HUES48 (cell line): ENCODE measurements at regions not wholly inside any gene's neighbourhood (a gene's known extent, or its start where the extent isn't known, plus 50 kb on each side); places are given as distances from the start of the nearest gene placed in this dataset.

ENCODE experiments used
- H3K27ac ChIP-seq: one replicate; pipeline ENCODE4 v1.7.0; 2013; ENCODE audit warnings: low read depth, low read length, inconsistent platforms
- H3K27me3 ChIP-seq: 2 replicates; pipeline ENCODE4 v1.6.1; 2013; ENCODE audit warnings: mild to moderate bottlenecking, low read length; ENCODE audit not compliant: control insufficient read depth, insufficient read depth
- H3K36me3 ChIP-seq: 2 replicates; pipeline ENCODE4 v1.6.1; 2013; ENCODE audit warnings: low read length; ENCODE audit not compliant: control insufficient read depth, insufficient read depth
- H3K4me1 ChIP-seq: 2 replicates; pipeline ENCODE4 v1.6.1; 2013; ENCODE audit warnings: mild to moderate bottlenecking, low read length; ENCODE audit not compliant: control insufficient read depth, insufficient read depth
- H3K4me3 ChIP-seq: 2 replicates; pipeline ENCODE4 v1.5.1; 2013; ENCODE audit warnings: mild to moderate bottlenecking, low read depth, low read length
- H3K9ac ChIP-seq: 2 replicates; pipeline ENCODE4 v1.6.1; 2013; ENCODE audit warnings: mild to moderate bottlenecking, low read depth, low read length, moderate library complexity
- H3K9me3 ChIP-seq: 2 replicates; pipeline ENCODE4 v1.6.1; 2013; ENCODE audit warnings: low read length; ENCODE audit not compliant: control insufficient read depth, insufficient read depth

DNA sequence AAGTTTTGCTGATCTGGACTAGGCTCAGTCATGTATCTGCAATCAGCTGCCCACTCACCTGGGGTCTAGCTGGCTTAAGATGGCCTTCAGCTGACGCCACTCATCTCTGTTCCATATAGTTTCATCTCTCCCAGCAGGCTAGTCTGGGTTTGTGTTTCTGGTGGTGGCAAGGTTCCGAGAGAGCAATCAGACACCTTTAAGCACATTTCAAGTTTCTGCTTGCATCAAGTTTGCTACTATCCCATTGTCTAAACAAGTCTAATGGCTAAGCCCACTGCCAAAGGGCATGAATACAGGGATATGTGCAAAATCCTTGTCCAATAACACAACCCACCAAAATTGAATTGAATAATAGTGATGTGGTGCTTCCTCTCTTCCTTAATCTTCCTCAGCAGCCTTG lies 251.7 kb downstream of the PIK3R1 start:
- H3K9me3 ChIP-seq: peaks cover 2% of the 10 kb centered on the region; the same call in 1 of the 2 replicates
- H3K9ac ChIP-seq: no peak overlapping the region
- H3K36me3 ChIP-seq: no peaks in the 10 kb centered on the region
- H3K4me3 ChIP-seq: no peak overlapping the region
- no peak overlapping the region for H3K27ac ChIP-seq
- no peaks in the 10 kb centered on the region for H3K27me3 ChIP-seq
- no peaks in the 10 kb centered on the region for H3K4me1 ChIP-seq

DNA sequence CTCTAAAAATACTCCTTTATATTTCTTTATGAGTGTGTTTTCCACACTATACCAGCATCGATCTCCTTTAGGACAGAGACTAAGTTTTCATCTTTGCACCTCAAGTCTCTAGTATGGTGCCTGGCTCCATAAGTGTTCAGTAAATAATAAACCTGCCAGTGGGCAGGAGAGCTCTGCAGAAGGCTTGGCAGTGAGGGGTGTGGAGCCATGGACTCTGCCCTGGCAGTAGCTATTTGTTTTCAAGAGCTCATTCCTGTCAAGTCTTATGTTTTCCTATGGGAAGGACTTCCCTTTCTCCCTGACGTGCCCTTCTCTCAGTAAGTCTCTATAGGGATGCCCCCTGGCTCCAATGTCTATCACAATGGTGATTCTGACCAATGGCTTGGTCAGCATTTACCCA lies 252.2 kb downstream of the PIK3R1 start:
- peaks cover 2% of the 10 kb centered on the region; the same call in 1 of the 2 replicates for H3K9me3 ChIP-seq
- no peaks in the 10 kb centered on the region for H3K4me1 ChIP-seq
- H3K36me3 ChIP-seq: no peaks in the 10 kb centered on the region
- no peaks in the 10 kb centered on the region for H3K27me3 ChIP-seq
- no peak overlapping the region for H3K4me3 ChIP-seq
- H3K9ac ChIP-seq: no peak overlapping the region
- no peak overlapping the region for H3K27ac ChIP-seq

DNA sequence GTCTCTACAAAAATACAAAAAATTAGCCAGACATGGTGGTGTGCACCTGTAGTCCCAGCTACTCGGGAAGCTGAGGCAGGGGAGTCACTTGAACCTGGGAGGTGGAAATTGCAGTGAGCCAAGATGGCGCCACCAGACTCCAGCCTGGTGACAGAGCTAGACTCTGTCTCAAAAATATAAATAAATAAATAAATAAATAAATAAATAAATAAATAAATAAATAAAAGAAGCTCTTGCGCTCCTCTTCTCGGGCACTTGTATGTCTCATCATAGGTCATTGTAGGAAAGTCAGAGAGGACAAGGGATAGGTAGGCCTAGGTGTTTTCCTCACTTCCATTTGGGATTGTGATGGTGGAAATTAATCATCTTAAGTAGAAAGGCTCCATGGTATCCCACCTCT lies 252.8 kb downstream of the PIK3R1 start:
- H3K27me3 ChIP-seq: no peaks in the 10 kb centered on the region
- H3K4me1 ChIP-seq: no peaks in the 10 kb centered on the region
- H3K27ac ChIP-seq: no peak overlapping the region
- H3K9me3 ChIP-seq: peaks cover 2% of the 10 kb centered on the region; the same call in 1 of the 2 replicates
- H3K36me3 ChIP-seq: no peaks in the 10 kb centered on the region
- no peak overlapping the region for H3K9ac ChIP-seq
- H3K4me3 ChIP-seq: no peak overlapping the region

DNA sequence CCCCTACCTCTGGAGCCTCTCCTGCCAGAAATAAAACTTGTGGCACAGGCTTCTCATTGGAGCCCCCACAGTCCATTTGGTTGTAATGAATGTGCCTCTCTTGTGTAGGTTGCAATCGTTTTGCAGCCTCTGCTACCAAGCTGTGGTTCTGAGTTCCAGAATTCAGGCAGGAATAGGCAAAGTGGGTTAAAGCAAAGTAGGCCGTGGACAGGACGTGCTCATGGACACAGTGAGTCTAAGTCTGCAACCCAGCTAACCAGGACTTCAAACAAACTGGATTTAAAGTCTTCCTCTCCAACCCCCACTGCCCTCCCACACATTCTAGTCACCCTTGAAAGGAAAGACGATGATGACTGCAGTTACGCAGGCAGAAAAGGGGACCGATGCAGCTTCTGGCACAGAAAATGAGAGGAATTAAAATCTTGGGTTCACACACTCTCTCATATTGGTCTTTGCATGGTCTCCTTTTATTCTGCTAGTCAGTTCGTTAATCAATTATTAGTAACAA lies 260.0 kb downstream of the PIK3R1 start:
- no peaks in the 10 kb centered on the region for H3K36me3 ChIP-seq
- H3K27ac ChIP-seq: no peak overlapping the region
- H3K4me3 ChIP-seq: no peak overlapping the region

DNA sequence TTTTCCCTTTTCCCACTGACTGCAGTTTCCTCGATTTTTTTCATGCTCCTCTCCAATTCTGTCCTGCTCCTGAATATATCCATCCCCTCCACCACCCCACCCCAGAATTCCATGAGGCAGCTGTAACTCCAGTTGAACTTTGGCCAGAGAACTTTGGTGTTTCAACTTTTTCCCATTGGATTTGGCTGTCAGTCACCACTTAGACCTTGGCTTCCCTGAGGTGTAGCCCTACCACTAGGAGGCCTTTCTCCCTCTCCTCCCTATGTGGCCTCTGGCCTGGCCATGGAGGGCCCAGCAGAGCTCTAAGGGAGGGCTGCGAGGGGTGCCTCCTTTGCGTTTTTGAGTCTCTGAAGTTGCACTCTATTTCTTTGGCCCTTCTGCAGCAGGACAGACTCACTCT lies 261.3 kb downstream of the PIK3R1 start:
- H3K27me3 ChIP-seq: no peaks in the 10 kb centered on the region

More for the DNA sequence above, 260.0 kb downstream of the PIK3R1 start:
- H3K4me1 ChIP-seq: no peaks in the 10 kb centered on the region
- no peaks in the 10 kb centered on the region for H3K27me3 ChIP-seq
- H3K9ac ChIP-seq: no peak overlapping the region
- H3K9me3 ChIP-seq: no peaks in the 10 kb centered on the region

DNA sequence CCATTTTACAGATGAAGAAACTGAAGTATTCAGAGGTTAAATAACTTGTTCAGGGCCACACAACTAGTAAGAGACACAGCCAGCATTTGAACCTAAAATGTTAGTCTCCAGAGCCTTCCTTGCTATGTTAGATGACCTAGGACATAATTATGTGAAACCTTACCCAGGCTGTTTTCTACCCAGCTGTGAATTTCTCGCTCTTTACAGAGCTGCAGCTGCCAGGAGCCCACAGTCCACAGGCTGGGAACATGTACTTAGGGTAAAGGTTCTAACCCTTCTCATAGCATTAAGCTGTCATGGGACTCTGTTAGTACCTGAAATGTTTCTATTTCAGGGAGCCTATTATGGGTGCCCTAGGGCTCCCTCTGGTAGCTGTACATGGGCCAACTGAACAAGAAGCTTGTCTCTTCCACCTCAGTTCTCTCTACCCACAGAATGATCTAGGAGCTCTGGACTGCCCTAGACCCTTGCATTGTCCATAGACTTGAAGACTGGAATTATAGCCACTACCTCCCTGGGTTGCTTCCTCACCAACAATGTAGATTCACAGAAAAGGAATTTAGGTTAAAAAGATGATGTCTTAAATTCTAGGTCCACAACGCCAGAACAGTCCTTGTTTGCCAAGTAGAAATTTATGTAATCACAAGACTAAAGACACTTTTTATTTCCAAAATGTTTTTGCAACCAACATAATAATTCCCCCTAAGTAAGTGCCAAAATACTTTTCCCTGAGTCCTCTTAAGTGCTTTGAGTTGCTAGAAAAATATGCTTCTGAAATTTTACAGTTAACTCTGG lies 262.9 kb downstream of the PIK3R1 start:
- Histone ChIP-seq H3K9me3 (no peaks in the 10 kb centered on the region), H3K27me3 (no peaks in the 10 kb centered on the region), H3K27ac (no peak overlapping the region), H3K36me3 (no peaks in the 10 kb centered on the region), H3K4me3 (no peak overlapping the region), H3K4me1 (no peaks in the 10 kb centered on the region), H3K9ac (no peak overlapping the region)

More for the DNA sequence above, 261.3 kb downstream of the PIK3R1 start:
- Histone ChIP-seq H3K9me3 (no peaks in the 10 kb centered on the region), H3K9ac (no peak overlapping the region), H3K4me1 (no peaks in the 10 kb centered on the region), H3K27ac (no peak overlapping the region), H3K36me3 (no peaks in the 10 kb centered on the region), H3K4me3 (no peak overlapping the region)

DNA sequence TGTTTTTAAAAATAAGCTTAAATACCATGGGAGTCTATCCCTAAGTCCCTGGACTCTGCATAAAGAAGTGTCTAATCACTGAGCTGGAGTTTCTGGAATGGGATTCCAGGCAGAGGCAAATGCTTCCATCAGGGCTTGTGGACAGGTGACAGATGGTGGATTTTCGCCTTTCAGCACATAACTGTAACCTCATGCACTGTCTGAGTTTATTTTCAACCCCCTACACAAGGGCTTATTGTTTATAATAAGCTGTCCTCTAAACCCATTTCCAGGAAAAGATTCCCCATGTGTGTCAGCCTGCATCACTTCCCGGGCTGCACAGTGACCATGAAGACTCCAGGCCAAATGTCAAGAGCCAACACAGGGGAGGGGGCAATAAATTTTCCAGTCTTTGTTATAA lies 264.0 kb downstream of the PIK3R1 start:
- Histone ChIP-seq H3K9ac (no peak overlapping the region), H3K4me1 (no peaks in the 10 kb centered on the region), H3K36me3 (no peaks in the 10 kb centered on the region), H3K4me3 (no peak overlapping the region), H3K27me3 (no peaks in the 10 kb centered on the region), H3K27ac (no peak overlapping the region), H3K9me3 (no peaks in the 10 kb centered on the region)

DNA sequence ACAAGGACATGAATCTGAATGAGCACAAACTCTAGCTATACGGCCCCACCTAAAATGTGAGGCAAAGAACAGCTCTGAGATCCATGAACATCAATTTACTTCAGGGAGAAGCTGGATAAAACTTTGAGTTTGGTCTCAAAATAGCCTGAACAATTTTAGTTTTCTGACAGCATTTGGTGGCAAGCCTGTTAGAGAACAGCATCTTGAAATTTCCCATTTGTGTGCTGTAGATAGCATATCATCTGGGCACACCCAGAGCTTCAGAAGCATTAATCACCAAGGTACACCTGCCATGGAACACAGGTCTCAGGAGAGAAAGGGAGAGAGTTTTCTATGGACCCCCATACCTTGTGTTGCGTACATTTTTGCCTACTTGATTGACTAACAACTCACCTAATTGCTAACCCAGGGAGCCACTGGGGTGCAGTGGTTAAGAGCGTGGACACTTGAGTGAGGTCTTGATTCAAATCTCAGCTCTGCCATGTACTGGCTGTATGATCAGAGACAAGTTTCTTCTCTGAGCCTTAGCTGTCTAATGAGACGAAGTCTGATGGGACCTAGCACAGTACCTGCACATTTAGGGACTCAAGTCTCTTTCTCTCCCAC lies 264.9 kb downstream of the PIK3R1 start:
- no peaks in the 10 kb centered on the region for H3K4me1 ChIP-seq
- no peaks in the 10 kb centered on the region for H3K27me3 ChIP-seq
- H3K9ac ChIP-seq: no peak overlapping the region
- no peaks in the 10 kb centered on the region for H3K36me3 ChIP-seq
- no peak overlapping the region for H3K4me3 ChIP-seq
- no peak overlapping the region for H3K27ac ChIP-seq
- H3K9me3 ChIP-seq: no peaks in the 10 kb centered on the region

DNA sequence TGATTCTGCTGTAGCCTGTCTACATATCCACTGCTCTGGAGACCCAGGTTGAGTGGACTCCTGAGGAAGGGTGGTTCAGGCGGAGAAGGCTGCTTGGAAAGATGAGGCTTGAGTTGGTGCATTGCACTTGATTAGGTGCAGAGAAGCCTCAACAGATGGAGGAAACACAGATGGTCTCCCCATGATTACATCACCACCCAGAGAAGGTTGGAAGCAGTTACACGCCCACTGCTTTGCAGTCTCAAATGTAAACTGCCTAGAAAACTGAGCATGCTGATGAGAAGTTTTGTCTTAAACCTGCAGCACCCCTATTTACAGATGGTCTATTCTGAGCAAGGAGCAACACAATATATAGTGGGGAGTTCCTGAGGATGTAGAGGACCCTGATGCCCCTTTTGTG lies 266.6 kb downstream of the PIK3R1 start:
- no peak overlapping the region for H3K9ac ChIP-seq
- H3K4me3 ChIP-seq: no peak overlapping the region
- no peaks in the 10 kb centered on the region for H3K36me3 ChIP-seq
- no peaks in the 10 kb centered on the region for H3K27me3 ChIP-seq
- H3K4me1 ChIP-seq: no peaks in the 10 kb centered on the region
- H3K9me3 ChIP-seq: no peaks in the 10 kb centered on the region
- no peak overlapping the region for H3K27ac ChIP-seq

DNA sequence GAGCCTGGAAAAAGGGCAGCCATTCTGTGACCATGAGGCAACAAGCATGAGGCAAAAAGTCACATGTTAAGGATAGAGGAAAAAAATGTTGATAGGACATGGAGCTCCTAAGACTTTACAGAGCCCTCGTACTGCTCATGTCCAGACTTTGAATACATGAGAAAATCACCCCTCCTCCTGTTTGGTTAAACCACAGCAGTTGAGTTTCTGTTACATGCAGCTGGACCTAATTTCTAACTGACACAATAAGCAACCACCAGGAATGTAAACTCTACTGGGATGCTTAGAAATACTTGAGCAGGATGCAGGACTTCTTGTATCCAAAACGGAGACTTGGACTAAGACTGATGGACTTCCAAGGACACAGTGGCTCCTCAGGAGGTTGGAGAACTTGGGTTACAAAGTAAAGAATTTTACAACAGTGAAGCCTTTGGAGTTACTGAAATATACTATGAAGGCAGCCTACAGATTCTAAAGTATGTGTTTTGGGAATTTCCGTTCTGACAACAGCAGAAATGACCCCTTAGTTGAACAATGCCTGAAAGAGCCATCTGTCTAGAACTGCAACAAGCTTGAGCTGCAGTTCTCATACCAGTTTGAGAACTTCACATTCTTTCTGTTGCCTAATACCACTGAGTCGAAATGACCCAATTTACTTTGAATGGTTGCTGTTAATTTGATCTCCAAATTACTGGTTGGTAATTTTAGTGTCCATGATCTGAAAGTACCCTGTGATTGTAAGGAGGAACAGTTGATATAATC lies 268.9 kb downstream of the PIK3R1 start:
- 0 out of 2 replicates have a peak, but pooled peaks cover 6% of the 10 kb centered on the region for H3K9me3 ChIP-seq
- no peak overlapping the region for H3K27ac ChIP-seq
- no peak overlapping the region for H3K4me3 ChIP-seq
- no peaks in the 10 kb centered on the region for H3K36me3 ChIP-seq
- no peaks in the 10 kb centered on the region for H3K27me3 ChIP-seq
- H3K9ac ChIP-seq: no peak overlapping the region
- no peaks in the 10 kb centered on the region for H3K4me1 ChIP-seq

DNA sequence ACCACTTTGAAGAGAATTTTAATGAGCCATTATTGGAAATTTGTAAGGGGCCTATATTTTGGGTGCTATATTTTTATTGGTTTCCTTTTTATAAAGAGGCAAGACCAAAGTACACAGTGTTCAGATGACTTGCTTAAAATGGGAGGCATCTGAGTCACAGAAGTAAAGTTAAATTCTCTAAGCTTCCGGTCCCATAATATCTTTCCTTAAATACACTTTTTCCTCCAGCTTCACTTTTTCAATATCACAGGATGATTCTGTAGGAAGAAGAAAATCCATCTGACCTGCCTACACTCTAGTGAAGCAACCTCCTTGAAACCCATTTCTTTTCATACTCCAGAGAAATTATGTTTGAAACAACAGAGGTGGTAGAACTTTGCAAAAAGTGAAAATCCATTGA lies 274.0 kb downstream of the PIK3R1 start:
- H3K9me3 ChIP-seq: 0 out of 2 replicates have a peak, but pooled peaks cover 6% of the 10 kb centered on the region
- no peak overlapping the region for H3K9ac ChIP-seq
- H3K27me3 ChIP-seq: no peaks in the 10 kb centered on the region
- no peak overlapping the region for H3K4me3 ChIP-seq
- no peak overlapping the region for H3K27ac ChIP-seq
- no peaks in the 10 kb centered on the region for H3K4me1 ChIP-seq
- no peaks in the 10 kb centered on the region for H3K36me3 ChIP-seq
